Activated naive CD4-positive, alpha-beta T cell treated with anti-CD3 and anti-CD28 coated beads, Interleukin-2, amount 50 U/mL, for 24 hours (primary cell): ENCODE measurements at regions not wholly inside any gene's neighbourhood (a gene's known extent, or its start where the extent isn't known, plus 50 kb on each side); places are given as distances from the start of the nearest gene placed in this dataset.

Experiments used
- H3K27ac Mint-ChIP-seq: one replicate; pipeline ENCODE4 v1.8.0; 2021; ENCODE audit warnings: mild to moderate bottlenecking, mixed read lengths
- H3K27me3 Mint-ChIP-seq: one replicate; pipeline ENCODE4 v1.8.0; 2021; ENCODE audit warnings: mixed read lengths
- H3K36me3 Mint-ChIP-seq: one replicate; pipeline ENCODE4 v1.8.0; 2021; ENCODE audit warnings: mixed read lengths
- H3K4me1 Mint-ChIP-seq: one replicate; pipeline ENCODE4 v1.8.0; 2021; ENCODE audit warnings: mixed read lengths
- H3K4me3 Mint-ChIP-seq: one replicate; pipeline ENCODE4 v1.8.0; 2021; ENCODE audit warnings: mild to moderate bottlenecking, mixed read lengths
- H3K9me3 Mint-ChIP-seq: one replicate; pipeline ENCODE4 v1.8.0; 2021; ENCODE audit warnings: mixed read lengths

GRCh38 chr13:105463011-105463501 is 1072.4 kb downstream of the EFNB2 start:
- Mint-ChIP-seq H3K9me3 (no peaks in the 10 kb centered on the region), H3K27me3 (peaks cover 2% of the 10 kb centered on the region), H3K36me3 (no peaks in the 10 kb centered on the region), H3K27ac (no peak overlapping the region), H3K4me3 (no peak overlapping the region), H3K4me1 (no peaks in the 10 kb centered on the region)

GRCh38 chr13:105462098-105462497 is 1073.4 kb downstream of the EFNB2 start:
- Mint-ChIP-seq H3K27ac (no peak overlapping the region), H3K9me3 (no peaks in the 10 kb centered on the region), H3K4me1 (no peaks in the 10 kb centered on the region), H3K36me3 (no peaks in the 10 kb centered on the region), H3K4me3 (no peak overlapping the region), H3K27me3 (peaks cover 2% of the 10 kb centered on the region)

DNA sequence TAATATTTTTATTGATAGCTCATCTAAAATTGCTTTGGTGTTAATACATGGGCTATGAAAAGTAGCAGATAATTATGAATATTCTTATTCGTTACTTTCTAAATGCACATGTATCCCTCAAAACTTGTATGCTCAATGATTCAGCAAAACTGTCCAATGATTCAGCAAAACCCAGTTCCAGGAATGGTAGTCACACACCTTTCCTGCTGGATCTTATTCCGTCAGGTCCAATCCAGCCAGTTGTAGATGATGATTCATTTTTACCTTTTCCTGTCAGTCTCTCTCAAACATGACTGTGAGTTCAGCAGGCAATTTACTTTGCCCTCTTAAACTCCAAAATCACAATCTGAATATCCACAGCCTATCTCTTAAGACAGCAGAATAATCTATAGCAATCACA is 1082.6 kb downstream of the EFNB2 start:
- H3K36me3 Mint-ChIP-seq: no peaks in the 10 kb centered on the region
- H3K4me3 Mint-ChIP-seq: no peak overlapping the region
- H3K27ac Mint-ChIP-seq: no peak overlapping the region
- peaks cover 16% of the 10 kb centered on the region for H3K9me3 Mint-ChIP-seq
- H3K4me1 Mint-ChIP-seq: no peaks in the 10 kb centered on the region
- H3K27me3 Mint-ChIP-seq: no peaks in the 10 kb centered on the region

DNA sequence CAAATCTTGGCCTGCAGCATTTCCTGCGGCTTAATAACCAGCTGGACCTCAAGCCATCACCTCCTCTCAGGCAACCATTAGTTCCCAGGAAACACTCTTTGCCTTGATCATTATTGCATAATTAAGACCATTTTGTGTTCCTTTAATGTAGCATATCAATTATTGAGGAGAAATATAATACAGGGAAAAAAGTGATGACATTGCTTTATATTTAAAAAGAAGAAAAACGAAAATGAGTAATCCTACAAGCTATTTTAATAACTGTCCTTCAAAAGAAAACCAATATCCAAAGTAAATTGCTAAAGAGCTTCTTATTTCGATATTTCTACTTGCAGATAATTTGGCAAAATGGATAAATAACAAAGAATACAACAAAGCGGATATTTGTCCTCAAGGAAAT is 1084.7 kb downstream of the EFNB2 start:
- Mint-ChIP-seq H3K4me3 (no peak overlapping the region), H3K9me3 (peaks cover 16% of the 10 kb centered on the region), H3K27ac (no peak overlapping the region), H3K4me1 (peaks cover 3% of the 10 kb centered on the region), H3K27me3 (no peaks in the 10 kb centered on the region), H3K36me3 (no peaks in the 10 kb centered on the region)

DNA sequence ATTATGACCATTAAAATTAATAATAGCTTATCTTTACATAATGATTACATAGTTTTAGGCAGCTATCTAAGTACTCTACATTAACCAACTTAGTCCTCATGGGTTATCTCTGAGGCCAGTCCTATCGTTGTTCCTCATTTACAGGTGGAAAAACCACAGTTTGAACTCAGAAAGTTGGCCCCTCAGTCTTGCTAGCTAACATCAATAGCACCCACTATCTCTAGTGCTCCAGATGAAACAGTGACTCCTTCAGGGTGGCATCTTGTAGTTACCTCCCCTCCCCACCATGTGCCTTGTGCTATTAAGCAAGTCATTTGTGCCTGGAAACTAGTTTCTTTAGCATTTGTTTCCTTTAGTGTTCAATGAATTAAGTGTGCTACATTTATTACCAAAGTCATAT is 1086.7 kb downstream of the EFNB2 start:
- Mint-ChIP-seq H3K36me3 (no peaks in the 10 kb centered on the region), H3K4me1 (peaks cover 7% of the 10 kb centered on the region), H3K9me3 (peaks cover 4% of the 10 kb centered on the region), H3K4me3 (no peak overlapping the region), H3K27ac (no peak overlapping the region), H3K27me3 (no peaks in the 10 kb centered on the region)

- no peaks in the 10 kb centered on the region for H3K9me3 Mint-ChIP-seq
- H3K4me1 Mint-ChIP-seq: peaks cover 7% of the 10 kb centered on the region
- H3K27me3 Mint-ChIP-seq: no peaks in the 10 kb centered on the region
- H3K4me3 Mint-ChIP-seq: no peak overlapping the region
- H3K27ac Mint-ChIP-seq: no peak overlapping the region
- no peaks in the 10 kb centered on the region for H3K36me3 Mint-ChIP-seq
Measured at GRCh38 chr13:105446197-105446596, 1089.3 kb downstream of the EFNB2 start.

GRCh38 chr13:105445796-105446195 is 1089.7 kb downstream of the EFNB2 start:
- Mint-ChIP-seq H3K36me3 (no peaks in the 10 kb centered on the region), H3K27ac (no peak overlapping the region), H3K4me1 (peaks cover 7% of the 10 kb centered on the region), H3K4me3 (peak overlapping the region; percentile 40), H3K9me3 (no peaks in the 10 kb centered on the region), H3K27me3 (no peaks in the 10 kb centered on the region)

GRCh38 chr13:105442949-105443699 is 1092.3 kb downstream of the EFNB2 start:
- Mint-ChIP-seq H3K4me3 (no peak overlapping the region), H3K36me3 (no peaks in the 10 kb centered on the region), H3K27me3 (no peaks in the 10 kb centered on the region), H3K27ac (no peak overlapping the region), H3K4me1 (peaks cover 7% of the 10 kb centered on the region), H3K9me3 (no peaks in the 10 kb centered on the region)

GRCh38 chr13:105442040-105442439 is 1093.4 kb downstream of the EFNB2 start:
- Mint-ChIP-seq H3K27me3 (no peaks in the 10 kb centered on the region), H3K27ac (no peak overlapping the region), H3K4me3 (no peak overlapping the region), H3K9me3 (no peaks in the 10 kb centered on the region), H3K36me3 (no peaks in the 10 kb centered on the region), H3K4me1 (peaks cover 7% of the 10 kb centered on the region)

- no peak overlapping the region for H3K4me3 Mint-ChIP-seq
- peaks cover 7% of the 10 kb centered on the region for H3K4me1 Mint-ChIP-seq
- H3K9me3 Mint-ChIP-seq: no peaks in the 10 kb centered on the region
- H3K36me3 Mint-ChIP-seq: no peaks in the 10 kb centered on the region
- no peaks in the 10 kb centered on the region for H3K27me3 Mint-ChIP-seq
- H3K27ac Mint-ChIP-seq: peak overlapping the region; percentile 8
Measured at GRCh38 chr13:105441051-105441750, 1094.3 kb downstream of the EFNB2 start.

GRCh38 chr13:105436943-105437342 is 1098.5 kb downstream of the EFNB2 start:
- Mint-ChIP-seq H3K36me3 (no peaks in the 10 kb centered on the region), H3K9me3 (no peaks in the 10 kb centered on the region), H3K4me1 (no peaks in the 10 kb centered on the region), H3K27ac (no peak overlapping the region), H3K4me3 (no peak overlapping the region), H3K27me3 (no peaks in the 10 kb centered on the region)

DNA sequence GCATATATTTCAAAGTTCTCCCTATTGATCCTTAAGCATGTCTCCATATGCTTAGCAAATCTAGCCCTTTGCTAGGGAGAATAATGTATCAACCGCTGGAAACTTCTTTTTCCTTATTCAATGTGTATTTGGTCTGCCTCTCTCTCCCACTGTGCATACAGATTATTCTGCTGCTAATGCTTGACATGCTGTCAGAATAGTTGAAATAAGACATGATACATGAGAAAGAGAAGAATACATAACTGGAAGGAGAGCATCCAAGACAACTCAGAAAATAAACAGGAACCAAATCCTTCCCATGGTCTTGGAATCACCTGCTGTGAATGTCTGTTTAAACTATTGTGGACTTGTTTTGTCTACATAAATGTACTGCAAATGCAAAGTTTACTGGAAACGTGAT is 1103.0 kb downstream of the EFNB2 start:
- H3K27me3 Mint-ChIP-seq: no peaks in the 10 kb centered on the region
- H3K4me3 Mint-ChIP-seq: no peak overlapping the region
- H3K36me3 Mint-ChIP-seq: no peaks in the 10 kb centered on the region
- no peak overlapping the region for H3K27ac Mint-ChIP-seq
- no peaks in the 10 kb centered on the region for H3K9me3 Mint-ChIP-seq
- H3K4me1 Mint-ChIP-seq: no peaks in the 10 kb centered on the region

GRCh38 chr13:105428811-105429210 is 1106.7 kb downstream of the EFNB2 start:
- H3K36me3 Mint-ChIP-seq: no peaks in the 10 kb centered on the region
- no peaks in the 10 kb centered on the region for H3K27me3 Mint-ChIP-seq
- H3K27ac Mint-ChIP-seq: no peak overlapping the region
- H3K4me3 Mint-ChIP-seq: no peak overlapping the region
- H3K9me3 Mint-ChIP-seq: no peaks in the 10 kb centered on the region
- H3K4me1 Mint-ChIP-seq: no peaks in the 10 kb centered on the region

DNA sequence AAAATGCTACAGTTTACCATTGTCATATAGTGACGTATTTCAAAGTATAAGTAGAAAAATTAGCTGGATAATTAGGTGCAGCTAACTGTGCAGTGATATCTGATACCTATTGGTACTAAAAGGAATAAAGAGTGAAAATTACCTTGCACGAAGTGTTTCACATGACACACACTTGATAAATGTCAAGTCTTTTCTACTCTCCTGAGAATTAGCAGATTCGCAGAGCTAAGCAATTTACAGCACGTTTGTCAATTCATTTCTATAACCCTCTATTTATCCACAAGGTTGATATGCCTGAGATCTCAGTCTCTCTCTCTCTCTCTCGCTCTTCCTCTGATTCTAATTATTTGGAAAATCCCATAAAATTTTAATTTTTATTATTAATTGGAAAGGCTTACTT is 1109.0 kb downstream of the EFNB2 start:
- Mint-ChIP-seq H3K27ac (no peak overlapping the region), H3K36me3 (no peaks in the 10 kb centered on the region), H3K9me3 (no peaks in the 10 kb centered on the region), H3K4me3 (no peak overlapping the region), H3K27me3 (no peaks in the 10 kb centered on the region), H3K4me1 (no peaks in the 10 kb centered on the region)

- Mint-ChIP-seq H3K27ac (no peak overlapping the region), H3K9me3 (peaks cover 3% of the 10 kb centered on the region), H3K36me3 (no peaks in the 10 kb centered on the region), H3K4me1 (no peaks in the 10 kb centered on the region), H3K4me3 (no peak overlapping the region), H3K27me3 (no peaks in the 10 kb centered on the region)
Measured at GRCh38 chr13:105414639-105415038, 1120.8 kb downstream of the EFNB2 start.

GRCh38 chr13:105412171-105412570 is 1123.3 kb downstream of the EFNB2 start:
- no peak overlapping the region for H3K27ac Mint-ChIP-seq
- no peaks in the 10 kb centered on the region for H3K36me3 Mint-ChIP-seq
- H3K9me3 Mint-ChIP-seq: peaks cover 5% of the 10 kb centered on the region
- no peak overlapping the region for H3K4me3 Mint-ChIP-seq
- no peaks in the 10 kb centered on the region for H3K4me1 Mint-ChIP-seq
- no peaks in the 10 kb centered on the region for H3K27me3 Mint-ChIP-seq
